ENCODE measurements at regions not wholly inside any gene's neighbourhood (a gene's known extent, or its start where the extent isn't known, plus 50 kb on each side); places are given as distances from the start of the nearest gene placed in this dataset.

DNA sequence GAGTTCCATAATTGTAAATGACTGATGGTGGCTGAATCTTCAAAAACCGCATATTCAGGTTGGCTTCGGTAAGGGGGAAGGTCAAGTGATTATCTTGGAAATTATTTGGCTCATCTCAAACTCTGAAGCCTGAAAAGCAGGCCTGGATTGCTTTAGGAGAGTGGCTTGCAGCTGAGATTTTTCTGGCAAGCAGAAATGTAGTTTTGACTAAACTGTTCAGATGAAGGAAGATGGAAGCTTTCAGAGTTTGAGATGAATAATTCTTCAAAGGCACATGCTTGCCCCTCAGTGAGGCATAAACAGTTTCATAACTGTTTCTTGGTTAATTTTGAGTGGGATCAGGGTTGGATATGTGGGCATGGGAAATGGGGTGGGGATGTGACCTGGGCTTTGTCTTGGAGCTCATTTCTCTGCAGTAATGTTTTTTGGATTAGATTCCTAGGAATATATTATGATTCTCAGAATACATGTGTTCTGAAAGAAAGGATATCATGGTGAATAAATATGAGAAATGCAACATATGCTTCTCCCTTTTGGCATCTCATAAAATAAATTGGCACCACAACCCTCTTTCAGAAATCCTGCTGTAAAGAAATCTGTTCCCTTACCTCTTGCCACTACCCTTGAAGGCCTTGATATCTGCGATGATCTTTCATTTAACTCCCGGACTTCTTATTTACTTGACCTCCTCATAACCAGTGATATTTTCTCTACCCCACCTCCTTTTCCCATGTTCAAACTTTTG, 469.2 kb downstream of the ADRA2A start:
- H4K8ac ChIP-seq (ENCODE audit: extremely low read depth, insufficient read depth, low read length) = no peak overlapping the region
- H2BK12ac ChIP-seq (ENCODE audit: low read depth, low read length) = no peak overlapping the region
- H2BK15ac ChIP-seq (ENCODE audit: low read length) = no peak overlapping the region
- H2AK5ac ChIP-seq (ENCODE audit: low read depth, low read length) = no peak overlapping the region
- H2BK20ac ChIP-seq (ENCODE audit: low read length) = no peak overlapping the region
- H3K36me3 ChIP-seq (ENCODE audit: control insufficient read depth in 2 of 4, insufficient read depth in 4 of 4, low read length in 3 of 4) = no peaks in the 10 kb centered on the region; a peak in 1 of 8 replicates
- no peak overlapping the region for H3K56ac ChIP-seq (replicated peaks; ENCODE audit: insufficient read length, low read depth, low read length)
- no peak overlapping the region for H3K18ac ChIP-seq (ENCODE audit: extremely low read depth, low read length)
- H2BK5ac ChIP-seq (ENCODE audit: low read depth, low read length) = no peak overlapping the region
- DNase-seq (ENCODE audit: low read depth in 1 of 2, low spot score in 2 of 2) (no peak), FAIRE-seq (no peak)
- no peaks in the 10 kb centered on the region for H3K23me2 ChIP-seq (ENCODE audit: low read depth, low read length)
- H3K14ac ChIP-seq (ENCODE audit: insufficient read length) = no peak overlapping the region
- CTCF ChIA-PET (ENCODE audit: partially characterized antibody) = interaction anchor here (2.6 kb wide), 1 partner anchor 53 kb away, joined by 7 read pairs; no protein-coding TSS in a partner anchor
- H3K4me1 ChIP-seq (replicated peaks in 1 of 4; ENCODE audit: control insufficient read depth in 3 of 4, insufficient read depth in 4 of 4, low read length in 3 of 4) = no peaks in the 10 kb centered on the region
- POLR2A ChIA-PET (ENCODE audit: partially characterized antibody) = no interaction called here
- no peak overlapping the region for H4K91ac ChIP-seq (replicated peaks; ENCODE audit: insufficient read length, low read length)
- no peaks in the 10 kb centered on the region for H3K79me1 ChIP-seq (ENCODE audit: low read depth, low read length)
- H2AFZ ChIP-seq (ENCODE audit: low read length) = no peak overlapping the region
- no peak overlapping the region for H3K4ac ChIP-seq (replicated peaks; ENCODE audit: insufficient read length, low read depth, low read length)
- H3K4me2 ChIP-seq (ENCODE audit: insufficient read depth in 1 of 2, low read depth in 2 of 2, low read length in 2 of 2) = no peak overlapping the region
- H3K27ac ChIP-seq (ENCODE audit: low read depth, low read length) = no peak overlapping the region
- no peak overlapping the region for H3K9ac ChIP-seq (replicated peaks in 1 of 4; ENCODE audit: extremely low read depth in 1 of 4, low read depth in 3 of 4, low read length in 3 of 4)
- H4K20me1 ChIP-seq (replicated peaks in 1 of 2; ENCODE audit: control insufficient read depth in 1 of 2, insufficient read depth in 2 of 2, low read length in 2 of 2) = no peaks in the 10 kb centered on the region
- no peak overlapping the region for H3K4me3 ChIP-seq (ENCODE audit: extremely low read depth in 1 of 4, insufficient read depth in 2 of 4, low read depth in 3 of 4, low read length in 4 of 4)
- H3K27me3 ChIP-seq (replicated peaks in 1 of 4; ENCODE audit: control insufficient read depth in 3 of 4, extremely low read depth in 1 of 4, insufficient read depth in 3 of 4, low read length in 3 of 4) = no peaks in the 10 kb centered on the region
- H2BK120ac ChIP-seq (replicated peaks; ENCODE audit: low read depth, low read length) = no peak overlapping the region
- H3K9me3 ChIP-seq (ENCODE audit: insufficient read depth in 2 of 2, low read depth in 1 of 2, low read length in 1 of 2) = no peaks in the 10 kb centered on the region
- H4K5ac ChIP-seq (ENCODE audit: insufficient read length, low read depth, low read length) = no peak overlapping the region
- 88% methylated on average over 4 of the region's 4 CpGs; no CpG with 5 or more reads in 1 of the 2 experiments for whole genome bisulfite sequencing, 2 experiments (ENCODE audit: extremely low coverage in 1 of 2, insufficient coverage in 1 of 2, insufficient read length in 1 of 2, insufficient replicate concordance in 2 of 2, low coverage in 1 of 2, low lambda C conversion rate in 2 of 2, missing lambda C conversion rate in 1 of 2)
- H3K79me2 ChIP-seq (ENCODE audit: control insufficient read depth in 1 of 2, insufficient read depth in 2 of 2, low read length in 2 of 2) = no peaks in the 10 kb centered on the region
- H3K23ac ChIP-seq (ENCODE audit: insufficient read length) = no peak overlapping the region
- TF ChIP-seq ZNF274 (IDR thresholded peaks at IDR 0.05; ENCODE audit: borderline replicate concordance, extremely low read depth, low read length) = no peak
- TF ChIP-seq EP300 (IDR thresholded peaks at IDR 0.05; ENCODE audit: borderline replicate concordance in 1 of 2, low read depth in 2 of 2, low read length in 2 of 2) = no peak
- TF ChIP-seq KDM5A (IDR thresholded peaks at IDR 0.05; ENCODE audit: low read length) = no peak
- TF ChIP-seq SP4 (IDR thresholded peaks at IDR 0.05; ENCODE audit: low read length) = no peak

Measured in H1 (cell line).